H1 (cell line): ENCODE measurements at regions not wholly inside any gene's neighbourhood (a gene's known extent, or its start where the extent isn't known, plus 50 kb on each side); places are given as distances from the start of the nearest gene placed in this dataset.

ENCODE experiments used
- CTCF ChIA-PET: fragments of 300-600 bp; sonication (Branson Sonifier 250); formaldehyde crosslinking; loops from one replicate; lab custom pipeline; 2021; ENCODE audit not compliant: partially characterized antibody; lab: Charles Lee
- POLR2A ChIA-PET: fragments of 300-600 bp; sonication (Branson Sonifier 250); formaldehyde crosslinking; loops from one replicate; lab custom pipeline; 2021; ENCODE audit warnings: inconsistent platforms; ENCODE audit not compliant: partially characterized antibody; lab: Charles Lee
- DNase-seq, 2 experiments: peaks; one replicate each; pipeline versions ENCODE4 v3.0.0 to v3.0.0-alpha.2; 2010 to 2022; ENCODE audit warnings: low spot score in 2 of 2, low read depth in 1 of 2, mixed read lengths in 1 of 2
- FAIRE-seq: peaks from 2 replicates; lab custom pipeline; 2011; peaks lifted over from hg19 to GRCh38; lab: Jason Lieb, UNC
- H2AFZ ChIP-seq: 2 replicates; pipeline ENCODE4 v1.8.1; 2012; ENCODE audit warnings: low read length, inconsistent platforms
- H2AK5ac ChIP-seq: 2 replicates; pipeline ENCODE4 v1.6.1; 2013; ENCODE audit warnings: low read depth, low read length
- H2BK120ac ChIP-seq: replicated peaks from 2 replicates; pipeline ENCODE3; 2013; ENCODE audit warnings: low read depth, low read length, inconsistent platforms
- H2BK12ac ChIP-seq: 2 replicates; pipeline ENCODE4 v1.6.1; 2013; ENCODE audit warnings: low read depth, low read length
- H2BK15ac ChIP-seq: 2 replicates; pipeline ENCODE4 v1.6.1; 2013; ENCODE audit warnings: low read length
- H2BK20ac ChIP-seq: 2 replicates; pipeline ENCODE4 v1.6.1; 2013; ENCODE audit warnings: low read length
- H2BK5ac ChIP-seq: 2 replicates; pipeline ENCODE4 v1.6.1; 2013; ENCODE audit warnings: low read depth, low read length
- H3K14ac ChIP-seq: 2 replicates; pipeline ENCODE4 v1.6.1; 2013; ENCODE audit warnings: inconsistent platforms; ENCODE audit not compliant: insufficient read length
- H3K18ac ChIP-seq: 2 replicates; pipeline ENCODE4 v1.6.1; 2013; ENCODE audit warnings: low read length; ENCODE audit errors: extremely low read depth
- H3K23ac ChIP-seq: 2 replicates; pipeline ENCODE4 v1.6.1; 2013; ENCODE audit warnings: inconsistent platforms; ENCODE audit not compliant: insufficient read length
- H3K23me2 ChIP-seq: 2 replicates; pipeline ENCODE4 v1.6.1; 2013; ENCODE audit warnings: low read depth, low read length
- H3K27ac ChIP-seq: 2 replicates; pipeline ENCODE4 v1.6.1; 2011; ENCODE audit warnings: low read depth, low read length, inconsistent platforms
- H3K27me3 ChIP-seq, 4 experiments: replicated peaks in 1 of 4; 1 replicate in 1 of 4; 2 replicates in 3 of 4; pipeline versions ENCODE4 v1.6.1 to v1.8.1; 2011 to 2013; ENCODE audit warnings: low read length in 3 of 4, mild to moderate bottlenecking in 3 of 4, inconsistent platforms in 2 of 4, mixed read lengths in 2 of 4, moderate library complexity in 1 of 4; ENCODE audit not compliant: control insufficient read depth in 3 of 4, insufficient read depth in 3 of 4; ENCODE audit errors: extremely low read depth in 1 of 4
- H3K36me3 ChIP-seq, 4 experiments: 2 replicates each; pipeline versions ENCODE4 v1.6.1 to v1.8.1; 2011 to 2013; ENCODE audit warnings: mild to moderate bottlenecking in 4 of 4, low read length in 3 of 4, moderate library complexity in 2 of 4, control low read depth in 1 of 4, inconsistent platforms in 1 of 4; ENCODE audit not compliant: insufficient read depth in 4 of 4, control insufficient read depth in 2 of 4
- H3K4ac ChIP-seq: replicated peaks from 2 replicates; pipeline ENCODE3; 2013; ENCODE audit warnings: low read length, low read depth, mixed read lengths, inconsistent platforms; ENCODE audit not compliant: insufficient read length
- H3K4me1 ChIP-seq, 4 experiments: replicated peaks in 1 of 4; 1 replicate in 1 of 4; 2 replicates in 3 of 4; pipeline versions ENCODE4 v1.6.1 to v1.8.1; 2011 to 2013; ENCODE audit warnings: low read length in 3 of 4, inconsistent platforms in 2 of 4, mixed read lengths in 1 of 4; ENCODE audit not compliant: insufficient read depth in 4 of 4, control insufficient read depth in 3 of 4
- H3K4me2 ChIP-seq, 2 experiments: 2 replicates each; pipeline versions ENCODE4 v1.6.1 to v1.8.1; 2011 to 2013; ENCODE audit warnings: low read depth in 2 of 2, low read length in 2 of 2, control low read depth in 1 of 2, inconsistent platforms in 1 of 2, mild to moderate bottlenecking in 1 of 2; ENCODE audit not compliant: insufficient read depth in 1 of 2
- H3K4me3 ChIP-seq, 4 experiments: fragments of 200-600, 300-600 bp in 1 of 4; sonication (generic), shearing (Covaris generic), sonication (Bioruptor Twin) in 1 of 4; 2 replicates each; pipeline versions ENCODE4 v1.5.1 to v1.8.1; 2011 to 2016; ENCODE audit warnings: low read length in 4 of 4, low read depth in 3 of 4, control low read depth in 2 of 4, inconsistent platforms in 2 of 4, mild to moderate bottlenecking in 2 of 4, mixed read lengths in 1 of 4, moderate library complexity in 1 of 4; ENCODE audit not compliant: insufficient read depth in 2 of 4; ENCODE audit errors: extremely low read depth in 1 of 4
- H3K56ac ChIP-seq: replicated peaks from 2 replicates; pipeline ENCODE3; 2013; ENCODE audit warnings: low read depth, mild to moderate bottlenecking, mixed read lengths, low read length, inconsistent platforms; ENCODE audit not compliant: insufficient read length
- H3K79me1 ChIP-seq: 2 replicates; pipeline ENCODE4 v1.6.1; 2013; ENCODE audit warnings: low read depth, low read length, control low read depth
- H3K79me2 ChIP-seq, 2 experiments: 2 replicates each; pipeline versions ENCODE4 v1.6.1 to v1.8.1; 2012 to 2013; ENCODE audit warnings: low read length in 2 of 2, mild to moderate bottlenecking in 2 of 2, inconsistent platforms in 1 of 2; ENCODE audit not compliant: insufficient read depth in 2 of 2, control insufficient read depth in 1 of 2
- H3K9ac ChIP-seq, 4 experiments: replicated peaks in 1 of 4; 1 replicate in 1 of 4; 2 replicates in 3 of 4; pipeline versions ENCODE4 v1.6.1 to v1.8.1; 2011 to 2013; ENCODE audit warnings: low read depth in 3 of 4, low read length in 3 of 4, control low read depth in 2 of 4, mild to moderate bottlenecking in 2 of 4, moderate library complexity in 2 of 4, inconsistent platforms in 1 of 4; ENCODE audit errors: extremely low read depth in 1 of 4
- H3K9me3 ChIP-seq, 2 experiments: 2 replicates each; pipeline versions ENCODE4 v1.6.1 to v1.8.1; 2012 to 2013; ENCODE audit warnings: mild to moderate bottlenecking in 2 of 2, moderate library complexity in 2 of 2, control low read depth in 1 of 2, inconsistent platforms in 1 of 2, low read depth in 1 of 2, low read length in 1 of 2, mixed read lengths in 1 of 2; ENCODE audit not compliant: insufficient read depth in 2 of 2
- H4K20me1 ChIP-seq, 2 experiments: replicated peaks in 1 of 2; 2 replicates each; pipeline versions ENCODE3 to v1.8.1; 2011 to 2013; ENCODE audit warnings: inconsistent platforms in 2 of 2, low read length in 2 of 2, mild to moderate bottlenecking in 1 of 2; ENCODE audit not compliant: insufficient read depth in 2 of 2, control insufficient read depth in 1 of 2
- H4K5ac ChIP-seq: 2 replicates; pipeline ENCODE4 v1.6.1; 2013; ENCODE audit warnings: low read length, low read depth, mixed read lengths, inconsistent platforms; ENCODE audit not compliant: insufficient read length
- H4K8ac ChIP-seq: 2 replicates; pipeline ENCODE4 v1.8.0; 2013; ENCODE audit warnings: mild to moderate bottlenecking, moderate library complexity, low read length, inconsistent platforms; ENCODE audit not compliant: insufficient read depth; ENCODE audit errors: extremely low read depth
- H4K91ac ChIP-seq: replicated peaks from 2 replicates; pipeline ENCODE3; 2013; ENCODE audit warnings: low read length, mixed read lengths, inconsistent platforms; ENCODE audit not compliant: insufficient read length
- CEBPB ChIP-seq: IDR thresholded peaks from 2 replicates; pipeline ENCODE4 v1.6.1; 2012; ENCODE audit warnings: low read depth, low read length
- CHD2 ChIP-seq: IDR thresholded peaks from 2 replicates; pipeline ENCODE4 v1.6.1; 2012; ENCODE audit warnings: low read length, improper control_type of control experiment
- CREB1 ChIP-seq: IDR thresholded peaks from 2 replicates; pipeline ENCODE4 v1.6.1; 2012; ENCODE audit warnings: inconsistent platforms
- CTCF ChIP-seq, 3 experiments: IDR thresholded peaks; 1 replicate in 2 of 3; 2 replicates in 1 of 3; pipeline versions ENCODE4 v1.5.1 to v1.6.1; 2011; ENCODE audit warnings: low read length in 3 of 3, mild to moderate bottlenecking in 3 of 3, inconsistent platforms in 2 of 3, low read depth in 1 of 3, moderate library complexity in 1 of 3; ENCODE audit not compliant: insufficient read depth in 1 of 3; ENCODE audit errors: control extremely low read depth in 1 of 3
- EP300 ChIP-seq, 2 experiments: IDR thresholded peaks; 1 replicate in 1 of 2; 2 replicates in 1 of 2; pipeline ENCODE4 v1.6.1; 2011 to 2012; ENCODE audit warnings: low read depth in 2 of 2, low read length in 2 of 2, mild to moderate bottlenecking in 2 of 2, borderline replicate concordance in 1 of 2, inconsistent platforms in 1 of 2, moderate library complexity in 1 of 2
- EZH2 ChIP-seq: fragments of 200-600 bp; sonication (generic); IDR thresholded peaks from 2 replicates; pipeline ENCODE4 v1.7.1; 2012; ENCODE audit warnings: low read depth, mild to moderate bottlenecking, moderate library complexity, low read length, inconsistent platforms; ENCODE audit not compliant: severe bottlenecking
- HDAC6 ChIP-seq: IDR thresholded peaks from one replicate; pipeline ENCODE4 v1.7.1; 2012; ENCODE audit warnings: low read depth, mild to moderate bottlenecking, inconsistent platforms, low read length, moderate library complexity
- KDM4A ChIP-seq: IDR thresholded peaks from one replicate; pipeline ENCODE4 v1.7.1; 2012; ENCODE audit warnings: low read depth, mild to moderate bottlenecking, moderate library complexity, low read length, inconsistent platforms; ENCODE audit not compliant: severe bottlenecking
- POU5F1 ChIP-seq: IDR thresholded peaks from 2 replicates; pipeline ENCODE4 v1.6.1; 2011; ENCODE audit warnings: low read depth, mild to moderate bottlenecking, low read length, moderate library complexity
- SP1 ChIP-seq: IDR thresholded peaks from 2 replicates; pipeline ENCODE4 v1.6.1; 2011; ENCODE audit warnings: low read depth, low read length
- SRF ChIP-seq: IDR thresholded peaks from 2 replicates; pipeline ENCODE4 v1.6.1; 2011; ENCODE audit warnings: mild to moderate bottlenecking, low read depth, low read length, moderate library complexity
- SUZ12 ChIP-seq: fragments of 200-600 bp; sonication (generic); IDR thresholded peaks from 2 replicates; pipeline ENCODE4 v1.6.1; 2012; ENCODE audit warnings: mild to moderate bottlenecking, inconsistent platforms, low read length, moderate library complexity, mixed read lengths
- WGBS, 2 experiments: shearing (Covaris generic) in 1 of 2; methylation state at CpG; one replicate each; pipeline versions ENCODE4 v1.1.6 to v1.1.7; 2013 to 2015; ENCODE audit warnings: low lambda C conversion rate in 2 of 2, mixed read lengths in 2 of 2, inconsistent platforms in 1 of 2, low coverage in 1 of 2, missing lambda C conversion rate in 1 of 2; ENCODE audit not compliant: insufficient replicate concordance in 2 of 2, insufficient coverage in 1 of 2, insufficient read length in 1 of 2; ENCODE audit errors: extremely low coverage in 1 of 2, missing lambda C conversion rate in 1 of 2; 5-methylcytosine and 5-hydroxymethylcytosine counted together

DNA sequence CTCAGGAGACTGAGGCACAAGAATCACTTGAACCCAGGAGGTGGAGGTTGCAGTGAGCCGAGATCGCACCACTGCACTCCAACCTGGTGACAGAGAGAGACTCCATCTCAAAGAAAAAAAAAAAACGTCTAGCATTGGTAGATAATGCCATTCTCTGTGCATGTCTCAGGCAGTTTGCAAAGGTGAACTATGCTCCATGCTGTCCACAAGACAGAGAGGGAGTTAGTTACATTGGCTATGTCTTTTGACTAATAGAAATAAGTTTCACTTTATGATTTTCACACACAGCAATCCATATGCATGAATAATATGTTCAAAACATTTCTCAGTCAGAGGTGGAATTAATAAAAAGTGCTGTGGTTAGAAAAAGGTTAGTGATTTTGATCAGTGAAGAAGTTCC, 591.4 kb downstream of the ETS1 start:
- Histone ChIP-seq H3K4me2 (no peak overlapping the region), H3K79me1 (no peaks in the 10 kb centered on the region), H3K4me3 (no peak overlapping the region), H2BK12ac (no peak overlapping the region), H4K91ac (no peak overlapping the region), H3K27ac (no peak overlapping the region), H4K20me1 (no peaks in the 10 kb centered on the region), H2AK5ac (no peak overlapping the region), H3K9me3 (no peaks in the 10 kb centered on the region), H3K9ac (no peak overlapping the region), H2BK120ac (no peak overlapping the region), H3K18ac (no peak overlapping the region), H3K4ac (no peak overlapping the region), H3K23me2 (no peaks in the 10 kb centered on the region), H3K23ac (no peak overlapping the region), H3K14ac (no peak overlapping the region), H3K56ac (no peak overlapping the region), H3K4me1 (no peaks in the 10 kb centered on the region), H3K36me3 (no peaks in the 10 kb centered on the region), H3K27me3 (no peaks in the 10 kb centered on the region), H2BK15ac (no peak overlapping the region), H4K8ac (no peak overlapping the region), H2BK20ac (no peak overlapping the region), H3K79me2 (no peaks in the 10 kb centered on the region), H2AFZ (no peak overlapping the region), H4K5ac (no peak overlapping the region), H2BK5ac (no peak overlapping the region)
- CTCF ChIA-PET: interaction anchor here (0.9 to 1.2 kb wide), 4 partner anchors 11 to 152 kb away, joined by 3 to 4 read pairs (median 3); no protein-coding TSS in a partner anchor
- POLR2A ChIA-PET: no interaction called here
- no peak for DNase-seq
- FAIRE-seq: no peak
- 100% methylated on average over 2 of the region's 3 CpGs; no CpG with 5 or more reads in 1 of the 2 experiments for WGBS, 2 experiments
- TF ChIP-seq SUZ12: no peak
- no peak for TF ChIP-seq SRF
- TF ChIP-seq EP300 (IDR thresholded peaks at IDR 0.05; ENCODE audit: borderline replicate concordance in 1 of 2, low read depth in 2 of 2, low read length in 2 of 2): no peak
- TF ChIP-seq SP1: no peak
- TF ChIP-seq CTCF (IDR thresholded peaks at IDR 0.05; ENCODE audit: control extremely low read depth in 1 of 3, insufficient read depth in 1 of 3, low read depth in 1 of 3, low read length in 3 of 3): no peak
- no peak for TF ChIP-seq KDM4A
- no peak for TF ChIP-seq EZH2
- no peak for TF ChIP-seq CREB1
- no peak for TF ChIP-seq CHD2
- TF ChIP-seq HDAC6: no peak
- no peak for TF ChIP-seq POU5F1
- no peak for TF ChIP-seq CEBPB
